ENCODE measurements at regions not wholly inside any gene's neighbourhood (a gene's known extent, or its start where the extent isn't known, plus 50 kb on each side); places are given as distances from the start of the nearest gene placed in this dataset.
"Not testable (repeated sequence)": the region's sequence is repeated elsewhere in the genome, so short reads cannot be mapped to it uniquely, and the experiment has no call there.

DNA sequence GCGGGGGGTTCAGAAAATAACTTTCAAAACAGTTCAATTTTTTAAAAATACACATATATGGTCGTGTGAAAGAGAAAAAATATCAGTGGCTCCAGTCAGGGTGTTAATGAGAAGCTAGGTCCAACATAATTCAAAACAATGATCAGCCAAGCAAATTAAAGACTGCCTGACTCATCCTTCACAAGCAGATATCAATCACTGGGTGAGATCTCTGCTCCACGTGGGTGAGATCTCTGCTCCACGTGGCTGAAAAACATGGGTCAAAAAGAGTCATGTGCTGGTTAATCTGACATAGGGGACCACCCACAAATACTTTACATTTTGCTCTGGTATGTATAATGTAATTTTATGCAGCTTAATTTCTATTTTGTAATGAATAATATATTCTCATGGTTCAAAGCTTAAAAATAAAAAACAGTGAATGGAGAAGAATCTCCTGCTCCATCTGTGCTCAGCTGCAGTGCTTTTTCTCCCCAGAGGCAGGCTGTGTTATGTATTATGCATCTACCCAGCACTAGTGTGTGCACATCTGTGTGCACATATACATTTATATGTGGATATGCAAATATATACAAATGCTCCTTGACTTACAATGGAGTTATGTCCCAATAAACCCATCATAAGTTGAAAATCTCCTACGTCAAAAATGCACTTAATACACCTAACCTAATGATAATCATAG is 93.1 kb upstream of the S1PR3 start:
- Histone ChIP-seq H3K27me3 (no peaks in the 10 kb centered on the region), H3K9me3 (no peaks in the 10 kb centered on the region), H3K36me3 (no peaks in the 10 kb centered on the region), H3K27ac (no peak overlapping the region), H3K4me3 (no peak overlapping the region), H3K4me1 (no peaks in the 10 kb centered on the region)
- DNase-seq (ENCODE audit: low spot score in 2 of 2): no peak
- TF ChIP-seq EP300 (IDR thresholded peaks at IDR 0.05) (no peak), POLR2AphosphoS5 (IDR thresholded peaks at IDR 0.05) (no peak), POLR2A (IDR thresholded peaks at IDR 0.05) (no peak)
- TF ChIP-seq, protein P1, sequence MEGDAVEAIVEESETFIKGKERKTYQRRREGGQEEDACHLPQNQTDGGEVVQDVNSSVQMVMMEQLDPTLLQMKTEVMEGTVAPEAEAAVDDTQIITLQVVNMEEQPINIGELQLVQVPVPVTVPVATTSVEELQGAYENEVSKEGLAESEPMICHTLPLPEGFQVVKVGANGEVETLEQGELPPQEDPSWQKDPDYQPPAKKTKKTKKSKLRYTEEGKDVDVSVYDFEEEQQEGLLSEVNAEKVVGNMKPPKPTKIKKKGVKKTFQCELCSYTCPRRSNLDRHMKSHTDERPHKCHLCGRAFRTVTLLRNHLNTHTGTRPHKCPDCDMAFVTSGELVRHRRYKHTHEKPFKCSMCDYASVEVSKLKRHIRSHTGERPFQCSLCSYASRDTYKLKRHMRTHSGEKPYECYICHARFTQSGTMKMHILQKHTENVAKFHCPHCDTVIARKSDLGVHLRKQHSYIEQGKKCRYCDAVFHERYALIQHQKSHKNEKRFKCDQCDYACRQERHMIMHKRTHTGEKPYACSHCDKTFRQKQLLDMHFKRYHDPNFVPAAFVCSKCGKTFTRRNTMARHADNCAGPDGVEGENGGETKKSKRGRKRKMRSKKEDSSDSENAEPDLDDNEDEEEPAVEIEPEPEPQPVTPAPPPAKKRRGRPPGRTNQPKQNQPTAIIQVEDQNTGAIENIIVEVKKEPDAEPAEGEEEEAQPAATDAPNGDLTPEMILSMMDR (IDR thresholded peaks at IDR 0.05): no peak
- WGBS: 53% methylated on average over 5 of the region's 5 CpGs

DNA sequence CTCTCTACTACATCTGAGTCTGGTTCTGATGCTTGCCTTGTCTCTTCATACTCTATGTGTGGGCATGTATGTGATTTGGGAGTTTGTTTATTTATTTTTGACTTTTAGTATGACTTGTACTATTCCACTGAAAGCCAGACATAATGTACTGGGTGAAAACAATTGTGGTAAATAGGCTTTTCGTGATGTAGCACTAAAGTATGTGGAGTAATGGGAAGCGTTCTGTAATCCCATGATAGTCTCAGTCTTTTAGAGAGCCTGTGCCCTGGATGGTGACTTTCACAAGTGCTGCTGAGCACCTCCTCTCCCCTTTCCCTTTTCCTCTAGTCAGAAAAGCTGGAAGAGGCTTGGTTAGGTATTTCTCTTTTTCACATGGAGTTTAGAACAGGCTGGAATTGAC is 85.8 kb upstream of the S1PR3 start:
- no peak for DNase-seq (ENCODE audit: low spot score in 2 of 2)
- Histone ChIP-seq H3K27me3 (no peaks in the 10 kb centered on the region), H3K4me3 (no peak overlapping the region), H3K4me1 (no peaks in the 10 kb centered on the region), H3K27ac (no peak overlapping the region), H3K9me3 (no peaks in the 10 kb centered on the region), H3K36me3 (no peaks in the 10 kb centered on the region)
- TF ChIP-seq EP300 (IDR thresholded peaks at IDR 0.05): no peak
- TF ChIP-seq POLR2AphosphoS5 (IDR thresholded peaks at IDR 0.05): no peak
- WGBS: 89% methylated on average over 2 of the region's 2 CpGs

DNA sequence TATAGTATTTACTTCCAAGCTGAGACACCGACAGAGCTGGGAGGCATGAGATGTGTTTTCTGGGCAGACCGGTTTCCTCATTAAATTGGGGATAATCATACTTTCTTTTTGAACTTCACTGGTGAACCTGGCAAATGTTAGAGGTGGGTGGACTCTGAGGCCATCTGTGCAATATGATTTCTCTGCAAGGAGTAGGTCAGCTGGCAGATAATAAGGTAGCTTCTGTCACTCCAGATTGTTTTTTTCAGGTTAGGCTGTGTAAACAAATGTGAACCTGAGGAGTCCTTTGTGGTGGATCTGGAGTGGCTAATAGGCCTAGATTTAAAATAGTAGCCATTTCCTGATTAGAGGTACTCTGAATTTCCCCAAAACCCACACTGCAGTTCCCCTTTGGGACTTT is 75.4 kb upstream of the S1PR3 start:
- no peak overlapping the region for H3K27ac ChIP-seq
- TF ChIP-seq, protein P1 (IDR thresholded peaks at IDR 0.05): no peak
- TF ChIP-seq EP300 (IDR thresholded peaks at IDR 0.05): no peak
- TF ChIP-seq POLR2AphosphoS5 (IDR thresholded peaks at IDR 0.05): no peak
- no peak for TF ChIP-seq POLR2A (IDR thresholded peaks at IDR 0.05)
- peaks cover 10% of the 10 kb centered on the region for H3K4me1 ChIP-seq
- WGBS: 67% methylated on average over 2 of the region's 2 CpGs
- no peaks in the 10 kb centered on the region for H3K27me3 ChIP-seq
- DNase-seq (ENCODE audit: low spot score in 2 of 2): no peak
- H3K36me3 ChIP-seq: no peaks in the 10 kb centered on the region
- no peak overlapping the region for H3K4me3 ChIP-seq
- no peaks in the 10 kb centered on the region for H3K9me3 ChIP-seq

DNA sequence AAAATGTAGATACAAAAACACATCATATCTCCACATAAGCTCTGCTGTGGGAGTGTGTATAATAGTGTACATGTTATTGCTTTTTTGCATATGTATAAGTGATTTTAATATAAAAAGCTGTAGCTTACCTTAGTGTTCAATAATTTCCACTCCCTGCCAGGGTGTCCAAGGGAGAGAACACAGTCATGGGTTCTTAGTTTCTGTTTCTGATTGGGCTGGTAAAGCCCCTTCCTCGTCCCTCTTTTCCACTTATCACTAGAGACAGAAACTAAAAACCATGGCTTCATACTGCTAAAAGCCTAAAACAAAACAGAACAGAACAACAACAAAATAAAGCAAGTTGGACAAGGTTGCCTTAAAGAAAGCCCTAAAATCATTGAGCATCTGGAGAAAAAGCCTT is 74.4 kb upstream of the S1PR3 start:
- 0% methylated on average over 1 of the region's 1 CpG for WGBS
- H3K4me1 ChIP-seq: peaks cover 10% of the 10 kb centered on the region

DNA sequence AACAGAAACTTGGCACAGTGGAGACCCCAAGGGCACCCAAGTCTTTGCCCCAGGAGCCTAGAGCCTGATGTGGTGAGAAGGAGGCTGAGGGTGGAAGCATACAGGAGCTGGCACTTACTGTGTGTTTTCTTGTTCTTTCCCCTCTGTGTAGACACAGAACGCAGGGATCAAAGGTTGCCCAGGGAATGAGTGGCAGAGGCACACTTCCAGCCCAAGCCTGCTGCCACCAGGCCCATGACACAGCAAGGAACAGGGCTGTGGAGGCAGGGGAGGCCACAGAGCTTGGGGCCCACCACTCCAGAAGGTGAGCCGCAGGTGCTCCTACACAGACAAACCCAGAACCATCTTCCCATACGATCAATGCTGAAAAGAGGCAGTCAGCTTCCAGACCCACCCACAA is 73.9 kb upstream of the S1PR3 start:
- no peak overlapping the region for H3K4me3 ChIP-seq
- H3K4me1 ChIP-seq: peaks cover 10% of the 10 kb centered on the region
- H3K9me3 ChIP-seq: no peaks in the 10 kb centered on the region
- no peaks in the 10 kb centered on the region for H3K36me3 ChIP-seq
- no peak overlapping the region for H3K27ac ChIP-seq
- WGBS: 97% methylated on average over 3 of the region's 3 CpGs
- TF ChIP-seq EP300 (IDR thresholded peaks at IDR 0.05) (no peak), POLR2AphosphoS5 (IDR thresholded peaks at IDR 0.05) (no peak)
- TF ChIP-seq, protein P1 (IDR thresholded peaks at IDR 0.05): no peak
- DNase-seq (ENCODE audit: low spot score in 2 of 2): no peak
- H3K27me3 ChIP-seq: no peaks in the 10 kb centered on the region

More for the DNA sequence above, 74.4 kb upstream of the S1PR3 start:
- DNase-seq (ENCODE audit: low spot score in 2 of 2): no peak
- Histone ChIP-seq H3K4me3 (no peak overlapping the region), H3K27me3 (no peaks in the 10 kb centered on the region), H3K36me3 (no peaks in the 10 kb centered on the region), H3K27ac (no peak overlapping the region), H3K9me3 (no peaks in the 10 kb centered on the region)
- TF ChIP-seq, protein P1 (IDR thresholded peaks at IDR 0.05): no peak
- TF ChIP-seq POLR2A (IDR thresholded peaks at IDR 0.05) (no peak), POLR2AphosphoS5 (IDR thresholded peaks at IDR 0.05) (no peak), EP300 (IDR thresholded peaks at IDR 0.05) (no peak)

DNA sequence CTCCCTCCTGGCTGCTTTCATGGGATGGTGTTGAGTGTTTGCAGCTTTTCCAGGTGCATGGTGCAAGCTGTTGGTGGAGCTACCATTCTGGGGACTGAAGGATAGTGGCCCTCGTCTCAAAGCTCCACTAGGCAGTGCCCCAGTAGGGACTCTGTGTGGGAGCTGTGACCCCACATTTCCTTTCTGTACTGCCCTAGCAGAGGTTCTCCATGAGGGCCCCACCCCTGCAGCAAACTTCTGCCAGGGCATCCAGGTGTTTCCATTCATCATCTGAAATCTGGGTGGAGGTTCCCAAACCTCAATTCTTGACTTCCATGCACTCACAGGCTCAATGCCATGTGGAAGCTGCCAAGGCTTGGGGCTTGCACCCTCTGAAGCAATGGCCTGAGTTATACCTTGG is 72.7 kb upstream of the S1PR3 start:
- not testable (repeated sequence) for H3K9me3 ChIP-seq; H3K36me3 ChIP-seq; DNase-seq (ENCODE audit: low spot score in 2 of 2); H3K27me3 ChIP-seq; H3K4me1 ChIP-seq; H3K27ac ChIP-seq; H3K4me3 ChIP-seq
- no CpG with 5 or more reads among the region's 1 CpG for WGBS

Measured in suprapubic skin (tissue), 4 donors.